HEK293T (cell line): ENCODE measurements at regions not wholly inside any gene's neighbourhood (a gene's known extent, or its start where the extent isn't known, plus 50 kb on each side); places are given as distances from the start of the nearest gene placed in this dataset.

ENCODE experiments used
- CTCF ChIA-PET: fragments of 350-600 bp; formaldehyde crosslinking; extraction: SDS; loops from one replicate; lab custom pipeline; 2021; ENCODE audit warnings: antibody characterized with exemption, inconsistent platforms; lab: Yijun Ruan, JAX
- POLR2A ChIA-PET: fragments of 350-600 bp; formaldehyde crosslinking; extraction: SDS; loops from one replicate; lab custom pipeline; 2020; ENCODE audit warnings: antibody characterized with exemption, inconsistent platforms; lab: Yijun Ruan, JAX
- DNase-seq: peaks from one replicate; pipeline ENCODE4 v3.0.0; 2012; ENCODE audit warnings: mixed read lengths; ENCODE audit errors: extremely low spot score
- ARNT ChIP-seq: fragments of 450-650 bp; IDR thresholded peaks from 2 replicates; pipeline ENCODE4 v1.6.1; 2017; ENCODE audit warnings: mild to moderate bottlenecking
- BHLHE40 ChIP-seq: fragments of 450-650 bp; IDR thresholded peaks from 2 replicates; pipeline ENCODE4 v1.6.1; 2016; ENCODE audit warnings: mild to moderate bottlenecking, moderate library complexity, borderline replicate concordance
- CTBP1 ChIP-seq: fragments of 450-650 bp; IDR thresholded peaks from 2 replicates; pipeline ENCODE4 v1.6.1; 2016; ENCODE audit warnings: borderline replicate concordance
- ELF4 ChIP-seq: fragments of 450-650 bp; IDR thresholded peaks from 2 replicates; pipeline ENCODE4 v1.6.1; 2017; ENCODE audit warnings: antibody characterized with exemption
- FOXA1 ChIP-seq: fragments of 450-650 bp; IDR thresholded peaks from 2 replicates; pipeline ENCODE4 v1.6.1; 2016; ENCODE audit warnings: mild to moderate bottlenecking
- FOXK2 ChIP-seq: fragments of 450-650 bp; IDR thresholded peaks from 2 replicates; pipeline ENCODE4 v1.6.1; 2016; ENCODE audit warnings: mild to moderate bottlenecking
- FOXM1 ChIP-seq: fragments of 450-650 bp; IDR thresholded peaks from 2 replicates; pipeline ENCODE4 v1.6.1; 2017; ENCODE audit warnings: mild to moderate bottlenecking, borderline replicate concordance
- HDGF ChIP-seq: fragments of 450-650 bp; IDR thresholded peaks from 2 replicates; pipeline ENCODE4 v1.6.1; 2017; ENCODE audit warnings: antibody characterized with exemption, borderline replicate concordance
- L3MBTL2 ChIP-seq: fragments of 450-650 bp; conservative IDR thresholded peaks from 2 replicates; pipeline ENCODE4 v1.6.1; 2016; ENCODE audit warnings: mild to moderate bottlenecking
- LEF1 ChIP-seq: fragments of 450-650 bp; IDR thresholded peaks from 2 replicates; pipeline ENCODE4 v1.6.1; 2017; ENCODE audit warnings: mild to moderate bottlenecking, borderline replicate concordance
- NFRKB ChIP-seq: fragments of 450-650 bp; IDR thresholded peaks from 2 replicates; pipeline ENCODE4 v1.6.1; 2016; ENCODE audit warnings: mild to moderate bottlenecking, moderate library complexity
- PKNOX1 ChIP-seq: fragments of 450-650 bp; IDR thresholded peaks from 2 replicates; pipeline ENCODE4 v1.6.1; 2016
- SP1 ChIP-seq: fragments of 450-650 bp; IDR thresholded peaks from 2 replicates; pipeline ENCODE4 v1.6.1; 2017
- SUZ12 ChIP-seq: fragments of 450-650 bp; IDR thresholded peaks from 2 replicates; pipeline ENCODE4 v1.6.1; 2016; ENCODE audit warnings: mild to moderate bottlenecking
- TARDBP ChIP-seq: fragments of 450-650 bp; IDR thresholded peaks from 2 replicates; pipeline ENCODE4 v1.6.1; 2016
- ZNF384 ChIP-seq: fragments of 450-650 bp; IDR thresholded peaks from 2 replicates; pipeline ENCODE4 v1.6.1; 2016

- ChIA-PET POLR2A (no interaction called here), CTCF (interaction anchor here (0.6 kb wide), 1 partner anchor 10 kb away, joined by 3 read pairs; no protein-coding TSS in a partner anchor)
- DNase-seq = no peak
- TF ChIP-seq L3MBTL2 (no peak), NFRKB (no peak), SUZ12 (no peak), ARNT (no peak), TARDBP (no peak), CTBP1 (no peak), ELF4 (no peak), HDGF (no peak), PKNOX1 (no peak), LEF1 (no peak), SP1 (no peak), FOXM1 (no peak), FOXK2 (no peak), FOXA1 (no peak), BHLHE40 (no peak), ZNF384 (no peak)
Measured at GRCh38 chr12:17322090-17322489, 716.1 kb upstream of the LMO3 start.

GRCh38 chr12:17304503-17305347, 698.8 kb upstream of the LMO3 start:
- ChIA-PET POLR2A (no interaction called here), CTCF (no interaction called here)
- no peak for DNase-seq
- TF ChIP-seq NFRKB (no peak), SP1 (no peak), LEF1 (no peak), FOXM1 (no peak), ZNF384 (no peak), FOXK2 (no peak), L3MBTL2 (no peak), BHLHE40 (no peak), PKNOX1 (no peak), ARNT (no peak), HDGF (no peak), CTBP1 (no peak), ELF4 (no peak), TARDBP (no peak), SUZ12 (no peak), FOXA1 (no peak)

GRCh38 chr12:17302001-17302400, 696.0 kb upstream of the LMO3 start:
- ChIA-PET CTCF (no interaction called here), POLR2A (no interaction called here)
- no peak for DNase-seq
- TF ChIP-seq NFRKB = no peak
- no peak for TF ChIP-seq SUZ12
- no peak for TF ChIP-seq L3MBTL2
- no peak for TF ChIP-seq ELF4
- TF ChIP-seq PKNOX1 = no peak
- no peak for TF ChIP-seq ZNF384
- no peak for TF ChIP-seq TARDBP
- no peak for TF ChIP-seq CTBP1
- TF ChIP-seq FOXM1 = no peak
- no peak for TF ChIP-seq HDGF
- TF ChIP-seq BHLHE40 = no peak
- TF ChIP-seq FOXA1 = no peak
- no peak for TF ChIP-seq FOXK2
- TF ChIP-seq LEF1 = no peak
- no peak for TF ChIP-seq ARNT
- no peak for TF ChIP-seq SP1

GRCh38 chr12:17301544-17301943, 695.6 kb upstream of the LMO3 start:
- TF ChIP-seq SP1 (no peak), LEF1 (no peak), FOXK2 (no peak), ARNT (no peak), CTBP1 (no peak), FOXM1 (no peak), SUZ12 (no peak), L3MBTL2 (no peak), PKNOX1 (no peak), TARDBP (no peak), BHLHE40 (no peak), FOXA1 (no peak), ELF4 (no peak), NFRKB (no peak), ZNF384 (no peak), HDGF (no peak)
- DNase-seq = no peak
- ChIA-PET CTCF (no interaction called here), POLR2A (no interaction called here)

GRCh38 chr12:17296882-17297281, 690.9 kb upstream of the LMO3 start:
- ChIA-PET POLR2A (no interaction called here), CTCF (no interaction called here)
- no peak for DNase-seq
- TF ChIP-seq SP1 (no peak), CTBP1 (no peak), NFRKB (no peak), ZNF384 (no peak), FOXA1 (no peak), FOXK2 (no peak), PKNOX1 (no peak), SUZ12 (no peak), TARDBP (no peak), ELF4 (no peak), FOXM1 (no peak), L3MBTL2 (no peak), ARNT (no peak), LEF1 (no peak), HDGF (no peak), BHLHE40 (no peak)
